OCI-LY7 (cell line): ENCODE measurements at regions not wholly inside any gene's neighbourhood (a gene's known extent, or its start where the extent isn't known, plus 50 kb on each side); places are given as distances from the start of the nearest gene placed in this dataset.

ENCODE experiments used
- CTCF ChIP-seq: fragments of 200-600 bp; sonication (generic); conservative IDR thresholded peaks from 2 replicates; pipeline ENCODE4 v1.5.1; 2014; ENCODE audit warnings: mild to moderate bottlenecking, antibody characterized with exemption, low read length, moderate library complexity, mixed read lengths
- EZH2phosphoT487 ChIP-seq: fragments of 200-600 bp; sonication (generic); IDR thresholded peaks from 2 replicates; pipeline ENCODE4 v1.6.1; 2018; ENCODE audit warnings: low read depth, borderline replicate concordance, mild to moderate bottlenecking, mixed run types, antibody characterized with exemption, low read length, moderate library complexity, mixed read lengths

- TF ChIP-seq CTCF (no peak), EZH2phosphoT487 (no peak)
Observed at GRCh38 chr12:28991626-28992025, 157.5 kb upstream of the FAR2 start.
